ENCODE measurements at regions not wholly inside any gene's neighbourhood (a gene's known extent, or its start where the extent isn't known, plus 50 kb on each side); places are given as distances from the start of the nearest gene placed in this dataset.

- Histone ChIP-seq H3K27ac (ENCODE audit: extremely low read length, insufficient read depth, low read length) (no peak overlapping the region), H4K20me1 (ENCODE audit: insufficient read depth, low read length) (no peaks in the 10 kb centered on the region), H3K9me3 (ENCODE audit: low read length) (no peaks in the 10 kb centered on the region), H3K27me3 (ENCODE audit: control insufficient read depth in 1 of 2, insufficient read depth in 2 of 2, low read length in 2 of 2) (no peaks in the 10 kb centered on the region; a peak in 2 of 5 replicates), H3K4me2 (ENCODE audit: low read depth, low read length) (no peak overlapping the region), H3K9ac (ENCODE audit: insufficient read depth, low read depth, low read length) (no peak overlapping the region), H3K36me3 (replicated peaks in 1 of 2; ENCODE audit: control insufficient read depth in 1 of 2, insufficient read depth in 2 of 2, low read length in 2 of 2) (no peaks in the 10 kb centered on the region), H2AFZ (ENCODE audit: low read length) (no peak overlapping the region), H3K4me3 (replicated peaks in 1 of 3; ENCODE audit: insufficient read depth in 1 of 3, low read depth in 2 of 3, low read length in 3 of 3) (no peak overlapping the region), H3K4me1 (ENCODE audit: insufficient read depth, low read length) (no peaks in the 10 kb centered on the region), H3K79me2 (ENCODE audit: insufficient read depth, low read length) (no peaks in the 10 kb centered on the region)
- ChIA-PET POLR2A (no interaction called here), CTCF (ENCODE audit: low intra/inter-chr PET ratio, low total read pairs) (no interaction called here)
- DNase-seq (ENCODE audit: low spot score): no peak
- 63% methylated on average over 6 of the region's 6 CpGs for WGBS (ENCODE audit: low lambda C conversion rate)
- no TSS peak for BruUV-seq (replicated peaks)
- ATAC-seq: no peak
- in situ Hi-C loops (cut with HindIII; ENCODE audit: extremely low pct_ligation_motif_present, low pct_unique_long_range_greater_than_20kb): no loop called here
- intact Hi-C loops (cut with micrococcal nuclease; ENCODE audit: unreplicated experiment): no loop called here
- FAIRE-seq: no peak
- TF ChIP-seq REXO4 (CRISPR knock-in tag; IDR thresholded peaks at IDR 0.05; ENCODE audit: borderline replicate concordance) (no peak), POLR2AphosphoS5 (IDR thresholded peaks at IDR 0.05; ENCODE audit: low read depth, low read length) (no peak), ZFYVE20 (CRISPR knock-in tag; IDR thresholded peaks at IDR 0.05; ENCODE audit: borderline replicate concordance, low read depth) (no peak), ZNF317 (CRISPR knock-in tag; IDR thresholded peaks at IDR 0.05) (no peak), THYN1 (CRISPR knock-in tag; IDR thresholded peaks at IDR 0.05; ENCODE audit: borderline replicate concordance, low read depth) (no peak), FOXO1 (CRISPR knock-in tag; IDR thresholded peaks at IDR 0.05) (no peak), FOSL2 (CRISPR knock-in tag; IDR thresholded peaks at IDR 0.05) (no peak), RELA (CRISPR knock-in tag; IDR thresholded peaks at IDR 0.05) (no peak), ZNF503 (CRISPR knock-in tag; IDR thresholded peaks at IDR 0.05) (no peak), SIX4 (CRISPR knock-in tag; IDR thresholded peaks at IDR 0.05) (no peak), AHR (CRISPR knock-in tag; IDR thresholded peaks at IDR 0.05) (no peak), TBP (CRISPR knock-in tag; IDR thresholded peaks at IDR 0.05) (no peak), FOXA1 (IDR thresholded peaks at IDR 0.05) (no peak), FOXA1 (CRISPR knock-in tag; IDR thresholded peaks at IDR 0.05) (no peak), GABPB1 (CRISPR knock-in tag; IDR thresholded peaks at IDR 0.05) (no peak)
- TF ChIP-seq, protein P1, sequence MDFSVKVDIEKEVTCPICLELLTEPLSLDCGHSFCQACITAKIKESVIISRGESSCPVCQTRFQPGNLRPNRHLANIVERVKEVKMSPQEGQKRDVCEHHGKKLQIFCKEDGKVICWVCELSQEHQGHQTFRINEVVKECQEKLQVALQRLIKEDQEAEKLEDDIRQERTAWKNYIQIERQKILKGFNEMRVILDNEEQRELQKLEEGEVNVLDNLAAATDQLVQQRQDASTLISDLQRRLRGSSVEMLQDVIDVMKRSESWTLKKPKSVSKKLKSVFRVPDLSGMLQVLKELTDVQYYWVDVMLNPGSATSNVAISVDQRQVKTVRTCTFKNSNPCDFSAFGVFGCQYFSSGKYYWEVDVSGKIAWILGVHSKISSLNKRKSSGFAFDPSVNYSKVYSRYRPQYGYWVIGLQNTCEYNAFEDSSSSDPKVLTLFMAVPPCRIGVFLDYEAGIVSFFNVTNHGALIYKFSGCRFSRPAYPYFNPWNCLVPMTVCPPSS (IDR thresholded peaks at IDR 0.05): no peak
- TF ChIP-seq, protein P2, sequence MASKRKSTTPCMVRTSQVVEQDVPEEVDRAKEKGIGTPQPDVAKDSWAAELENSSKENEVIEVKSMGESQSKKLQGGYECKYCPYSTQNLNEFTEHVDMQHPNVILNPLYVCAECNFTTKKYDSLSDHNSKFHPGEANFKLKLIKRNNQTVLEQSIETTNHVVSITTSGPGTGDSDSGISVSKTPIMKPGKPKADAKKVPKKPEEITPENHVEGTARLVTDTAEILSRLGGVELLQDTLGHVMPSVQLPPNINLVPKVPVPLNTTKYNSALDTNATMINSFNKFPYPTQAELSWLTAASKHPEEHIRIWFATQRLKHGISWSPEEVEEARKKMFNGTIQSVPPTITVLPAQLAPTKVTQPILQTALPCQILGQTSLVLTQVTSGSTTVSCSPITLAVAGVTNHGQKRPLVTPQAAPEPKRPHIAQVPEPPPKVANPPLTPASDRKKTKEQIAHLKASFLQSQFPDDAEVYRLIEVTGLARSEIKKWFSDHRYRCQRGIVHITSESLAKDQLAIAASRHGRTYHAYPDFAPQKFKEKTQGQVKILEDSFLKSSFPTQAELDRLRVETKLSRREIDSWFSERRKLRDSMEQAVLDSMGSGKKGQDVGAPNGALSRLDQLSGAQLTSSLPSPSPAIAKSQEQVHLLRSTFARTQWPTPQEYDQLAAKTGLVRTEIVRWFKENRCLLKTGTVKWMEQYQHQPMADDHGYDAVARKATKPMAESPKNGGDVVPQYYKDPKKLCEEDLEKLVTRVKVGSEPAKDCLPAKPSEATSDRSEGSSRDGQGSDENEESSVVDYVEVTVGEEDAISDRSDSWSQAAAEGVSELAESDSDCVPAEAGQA (IDR thresholded peaks at IDR 0.05; ENCODE audit: low read depth): no peak
- TF ChIP-seq, protein P2 (CRISPR knock-in tag; IDR thresholded peaks at IDR 0.05; ENCODE audit: borderline replicate concordance): no peak
- TF ChIP-seq, protein P3, sequence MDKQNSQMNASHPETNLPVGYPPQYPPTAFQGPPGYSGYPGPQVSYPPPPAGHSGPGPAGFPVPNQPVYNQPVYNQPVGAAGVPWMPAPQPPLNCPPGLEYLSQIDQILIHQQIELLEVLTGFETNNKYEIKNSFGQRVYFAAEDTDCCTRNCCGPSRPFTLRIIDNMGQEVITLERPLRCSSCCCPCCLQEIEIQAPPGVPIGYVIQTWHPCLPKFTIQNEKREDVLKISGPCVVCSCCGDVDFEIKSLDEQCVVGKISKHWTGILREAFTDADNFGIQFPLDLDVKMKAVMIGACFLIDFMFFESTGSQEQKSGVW (CRISPR knock-in tag; IDR thresholded peaks at IDR 0.05; ENCODE audit: borderline replicate concordance): no peak
These were observed 141.9 kb downstream of the TTC32 start for GRCh38 chr2:19759880-19760279.

Measured in HepG2 (cell line).